Right atrium auricular region (tissue), 2 donors: ENCODE measurements at regions not wholly inside any gene's neighbourhood (a gene's known extent, or its start where the extent isn't known, plus 50 kb on each side); places are given as distances from the start of the nearest gene placed in this dataset.

ENCODE experiments used
- DNase-seq: peaks from one replicate; pipeline ENCODE4 v3.0.0-alpha.2; 2019; ENCODE audit warnings: low spot score
- H3K27ac ChIP-seq, 2 donors: fragments of 200-600 bp; sonication (generic); 1 replicate in 1 of 2; 2 replicates in 1 of 2; pipeline ENCODE4 v1.5.1; 2016 to 2019
- H3K27me3 ChIP-seq, 2 donors: fragments of 200-600 bp; sonication (generic); one replicate each; pipeline versions ENCODE4 v1.5.1 to v1.6.0; 2017 to 2019
- H3K36me3 ChIP-seq: fragments of 200-600 bp; sonication (generic); one replicate; pipeline ENCODE4 v1.5.1; 2016
- H3K4me1 ChIP-seq, 2 donors: fragments of 200-600 bp; sonication (generic); one replicate each; pipeline versions ENCODE4 v1.5.1 to v1.6.0; 2017 to 2019
- H3K4me3 ChIP-seq, 2 donors: fragments of 200-600 bp; sonication (generic); 1 replicate in 1 of 2; 2 replicates in 1 of 2; pipeline ENCODE4 v1.5.1; 2017 to 2019; ENCODE audit warnings: mild to moderate bottlenecking in 1 of 2, moderate library complexity in 1 of 2
- H3K9me3 ChIP-seq, 2 donors: fragments of 200-600 bp; sonication (generic); one replicate each; pipeline ENCODE4 v1.5.1; 2019
- CTCF ChIP-seq, 2 donors: fragments of 200-600 bp; sonication (generic); IDR thresholded peaks; one replicate each; pipeline ENCODE4 v1.5.1; 2019; ENCODE audit warnings: antibody characterized with exemption in 2 of 2

GRCh38 chr9:26171691-26172090 is 493.4 kb upstream of the TUSC1 start:
- DNase-seq, result no peak
- TF ChIP-seq CTCF (IDR thresholded peaks at IDR 0.05), result no peak
- no peaks in the 10 kb centered on the region for H3K36me3 ChIP-seq
- no peaks in the 10 kb centered on the region for H3K4me1 ChIP-seq
- H3K27ac ChIP-seq, result no peak overlapping the region
- no peaks in the 10 kb centered on the region for H3K27me3 ChIP-seq
- no peak overlapping the region for H3K4me3 ChIP-seq
- H3K9me3 ChIP-seq, result no peaks in the 10 kb centered on the region

GRCh38 chr9:26170190-26170589 is 491.9 kb upstream of the TUSC1 start:
- Histone ChIP-seq H3K4me1 (no peaks in the 10 kb centered on the region), H3K9me3 (no peaks in the 10 kb centered on the region), H3K36me3 (no peaks in the 10 kb centered on the region), H3K4me3 (no peak overlapping the region), H3K27ac (no peak overlapping the region), H3K27me3 (no peaks in the 10 kb centered on the region)
- TF ChIP-seq CTCF (IDR thresholded peaks at IDR 0.05), result no peak
- DNase-seq, result no peak

- no peaks in the 10 kb centered on the region for H3K9me3 ChIP-seq
- no peak overlapping the region for H3K27ac ChIP-seq
- TF ChIP-seq CTCF (IDR thresholded peaks at IDR 0.05), result no peak
- no peak overlapping the region for H3K4me3 ChIP-seq
- H3K36me3 ChIP-seq, result no peaks in the 10 kb centered on the region
- H3K4me1 ChIP-seq, result no peaks in the 10 kb centered on the region
- DNase-seq, result no peak
- H3K27me3 ChIP-seq, result no peaks in the 10 kb centered on the region
Observed at GRCh38 chr9:26169708-26170107, 491.5 kb upstream of the TUSC1 start.

GRCh38 chr9:26166537-26166936 is 488.3 kb upstream of the TUSC1 start:
- Histone ChIP-seq H3K4me3 (no peak overlapping the region), H3K36me3 (no peaks in the 10 kb centered on the region), H3K9me3 (no peaks in the 10 kb centered on the region), H3K27me3 (no peaks in the 10 kb centered on the region), H3K4me1 (no peaks in the 10 kb centered on the region), H3K27ac (no peak overlapping the region)
- TF ChIP-seq CTCF (IDR thresholded peaks at IDR 0.05), result no peak
- DNase-seq, result no peak

GRCh38 chr9:26165426-26165825 is 487.2 kb upstream of the TUSC1 start:
- DNase-seq, result no peak
- no peaks in the 10 kb centered on the region for H3K36me3 ChIP-seq
- H3K4me3 ChIP-seq, result no peak overlapping the region
- H3K9me3 ChIP-seq, result no peaks in the 10 kb centered on the region
- no peaks in the 10 kb centered on the region for H3K4me1 ChIP-seq
- no peak overlapping the region for H3K27ac ChIP-seq
- no peak for TF ChIP-seq CTCF (IDR thresholded peaks at IDR 0.05)
- no peaks in the 10 kb centered on the region for H3K27me3 ChIP-seq

- Histone ChIP-seq H3K4me3 (no peak overlapping the region), H3K27me3 (no peaks in the 10 kb centered on the region), H3K27ac (no peak overlapping the region), H3K4me1 (no peaks in the 10 kb centered on the region), H3K36me3 (no peaks in the 10 kb centered on the region), H3K9me3 (no peaks in the 10 kb centered on the region)
- DNase-seq, result no peak
- TF ChIP-seq CTCF (IDR thresholded peaks at IDR 0.05), result no peak
Observed at GRCh38 chr9:26163931-26164330, 485.7 kb upstream of the TUSC1 start.
